ENCODE measurements at regions not wholly inside any gene's neighbourhood (a gene's known extent, or its start where the extent isn't known, plus 50 kb on each side); places are given as distances from the start of the nearest gene placed in this dataset.
"Not testable (repeated sequence)": the region's sequence is repeated elsewhere in the genome, so short reads cannot be mapped to it uniquely, and the experiment has no call there.

DNA sequence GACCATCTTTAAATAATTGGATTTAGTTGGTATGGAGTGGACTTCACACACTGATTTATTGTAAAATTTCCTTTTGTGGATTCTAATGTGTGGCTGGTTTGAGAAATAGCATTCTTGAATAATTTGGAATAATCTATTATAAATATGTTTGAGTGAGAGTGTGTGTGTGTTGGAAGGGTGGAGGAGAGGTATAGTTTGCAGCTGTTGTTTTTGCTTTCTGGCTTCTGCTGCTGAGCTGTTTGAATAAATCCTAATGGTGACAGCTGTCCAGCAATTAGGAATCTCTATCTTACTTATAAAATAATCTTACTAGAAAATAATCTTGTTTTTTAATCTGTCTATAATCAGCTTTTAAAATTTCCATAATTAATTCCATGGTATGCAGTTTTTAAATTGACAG, 1283.0 kb upstream of the CDH2 start:
- no peak for DNase-seq

- DNase-seq: no peak
These were observed 1280.5 kb upstream of the CDH2 start for GRCh38 chr18:29457316-29457889.

DNA sequence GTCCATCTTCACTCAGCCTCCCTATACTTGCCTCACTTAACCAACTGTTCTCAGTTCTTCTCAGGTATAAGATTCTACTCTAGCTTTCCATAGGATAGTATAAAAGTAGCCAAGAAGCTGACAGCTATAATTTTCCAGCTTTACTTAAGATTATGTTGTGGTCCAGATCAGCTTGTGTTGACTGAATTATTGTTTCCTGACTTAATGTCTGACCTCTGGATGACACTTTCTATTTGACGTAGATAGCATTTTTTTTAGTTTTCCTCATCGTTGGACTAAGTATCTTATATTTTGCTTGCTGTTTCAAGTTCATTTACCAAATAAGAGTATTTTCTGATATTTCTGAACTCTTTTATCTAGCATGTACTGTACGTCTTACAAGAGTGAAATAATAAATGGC, 1272.5 kb upstream of the CDH2 start:
- no peak for DNase-seq

DNA sequence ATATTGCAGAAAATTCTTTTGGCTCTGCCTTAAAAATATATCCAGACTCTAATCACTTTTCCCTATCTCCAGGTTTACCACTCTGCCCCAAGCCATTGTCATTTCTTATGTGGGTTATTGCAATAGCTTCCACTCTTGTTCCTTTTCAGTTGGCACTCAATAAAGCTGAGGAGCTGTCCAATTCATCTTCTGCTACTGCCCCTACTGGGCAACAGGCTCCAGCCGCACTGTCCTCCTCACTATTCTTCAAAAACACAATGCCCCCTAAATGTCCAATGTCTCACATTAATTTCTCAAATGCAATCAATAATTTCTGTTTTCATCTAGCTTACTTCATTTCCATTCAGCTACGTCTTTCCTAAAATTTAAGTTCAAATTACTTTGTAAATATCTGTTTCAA, 1262.5 kb upstream of the CDH2 start:
- no peak for DNase-seq

DNA sequence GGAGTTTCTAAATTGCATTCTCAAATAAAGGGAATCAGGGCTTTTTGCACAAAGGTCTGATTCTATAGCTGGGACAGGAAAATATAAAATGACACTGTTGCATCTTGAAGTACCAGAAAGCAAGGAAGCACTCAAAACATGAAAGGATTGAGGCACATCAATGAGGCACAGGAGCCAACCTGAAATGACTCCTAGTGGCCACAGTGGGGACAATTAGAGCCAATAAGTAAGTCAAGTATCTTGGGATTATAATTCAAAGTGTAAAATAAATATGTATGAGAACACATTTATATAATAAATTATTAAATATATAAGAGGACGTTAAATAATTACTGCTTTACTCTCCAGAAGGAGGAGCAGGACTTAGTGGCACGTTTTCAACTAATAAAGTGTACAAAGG, 1259.5 kb upstream of the CDH2 start:
- no peak for DNase-seq

- DNase-seq: no peak
These were observed 1257.7 kb upstream of the CDH2 start for GRCh38 chr18:29434650-29435049.

DNA sequence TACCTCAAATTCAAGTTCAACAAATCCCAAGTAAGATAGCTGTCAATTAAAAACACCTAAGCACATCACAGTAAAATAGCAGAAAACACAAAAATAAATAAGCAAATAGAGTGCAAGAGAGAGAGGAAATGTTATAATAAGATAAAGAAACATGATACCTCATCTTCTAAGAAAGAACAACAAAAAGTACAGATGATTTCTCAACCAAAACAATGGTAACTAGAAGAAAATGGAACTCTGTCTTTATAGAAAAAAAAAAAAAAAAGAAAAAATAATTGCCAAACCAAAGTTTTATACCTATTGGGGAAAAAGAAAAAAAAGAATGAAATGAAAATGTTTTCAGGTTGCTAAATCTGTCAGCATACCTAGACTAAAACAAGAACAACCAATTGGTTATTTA, 1253.5 kb upstream of the CDH2 start:
- DNase-seq: no peak

DNA sequence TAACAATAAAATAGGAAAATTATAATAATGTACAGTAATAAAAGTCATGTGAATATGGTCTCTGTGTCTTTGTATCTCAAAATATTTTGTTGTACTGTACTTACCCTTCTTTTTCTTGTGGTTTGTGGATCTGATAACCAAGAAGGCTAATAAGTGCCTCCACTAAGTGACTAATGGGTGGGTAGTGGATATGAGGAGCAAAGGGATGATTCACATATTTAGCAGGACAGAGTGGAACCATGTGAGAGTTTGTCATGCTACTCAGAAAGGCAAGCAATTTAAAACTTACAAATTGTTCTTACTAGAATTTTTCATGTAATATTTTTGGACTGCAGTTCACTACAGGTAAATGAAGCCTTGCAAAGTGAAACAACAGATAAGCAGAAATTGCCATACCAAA, 1241.2 kb upstream of the CDH2 start:
- no peak for DNase-seq

GRCh38 chr18:29406996-29407395, 1230.1 kb upstream of the CDH2 start:
- DNase-seq: no peak

- no peak for DNase-seq
These were observed 1220.6 kb upstream of the CDH2 start for GRCh38 chr18:29397536-29397935.

DNA sequence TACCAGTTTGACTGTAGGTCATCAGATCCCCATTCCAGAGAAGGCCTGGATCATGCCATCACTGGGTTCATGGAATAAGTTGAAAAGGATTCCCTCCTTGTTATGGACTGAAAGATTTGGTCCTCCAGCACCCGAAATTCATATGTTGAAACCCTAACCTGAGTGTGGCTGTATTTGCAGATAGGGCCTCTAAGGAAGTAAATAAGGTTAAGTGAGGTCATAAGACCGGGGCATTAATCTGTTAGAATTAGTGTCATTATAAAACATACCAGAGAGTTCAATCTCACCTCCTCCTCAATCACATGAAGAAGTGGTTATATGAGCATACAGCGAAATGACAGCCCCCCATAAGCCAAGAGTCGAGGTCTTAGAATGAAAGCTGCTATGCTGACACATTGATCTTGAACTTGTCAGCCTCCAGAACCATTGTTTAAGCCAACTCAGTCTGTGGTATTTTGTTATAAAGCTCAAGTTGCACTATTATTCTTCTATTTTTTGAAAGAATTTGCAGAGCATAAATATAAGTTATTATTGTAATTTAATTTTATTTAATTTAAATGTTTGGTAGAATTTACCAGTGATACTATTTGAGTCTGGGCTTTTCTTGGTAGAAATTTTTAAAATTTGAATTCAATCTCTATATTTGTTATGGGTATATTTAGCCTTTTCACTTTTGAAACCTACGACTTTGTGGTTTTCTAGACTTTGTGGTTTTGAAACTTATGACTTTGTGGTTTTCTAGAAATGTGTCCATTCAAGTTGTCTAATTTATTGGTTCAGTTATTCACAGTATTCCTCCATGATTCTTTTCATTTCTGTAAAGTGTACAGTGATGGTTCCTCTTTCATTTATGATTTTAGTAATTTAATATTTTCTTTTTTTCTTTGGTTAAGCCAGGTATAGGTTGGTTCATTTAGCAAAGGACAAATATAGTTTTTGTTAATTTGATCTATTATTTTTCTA, 1206.7 kb upstream of the CDH2 start:
- no peak for DNase-seq

DNA sequence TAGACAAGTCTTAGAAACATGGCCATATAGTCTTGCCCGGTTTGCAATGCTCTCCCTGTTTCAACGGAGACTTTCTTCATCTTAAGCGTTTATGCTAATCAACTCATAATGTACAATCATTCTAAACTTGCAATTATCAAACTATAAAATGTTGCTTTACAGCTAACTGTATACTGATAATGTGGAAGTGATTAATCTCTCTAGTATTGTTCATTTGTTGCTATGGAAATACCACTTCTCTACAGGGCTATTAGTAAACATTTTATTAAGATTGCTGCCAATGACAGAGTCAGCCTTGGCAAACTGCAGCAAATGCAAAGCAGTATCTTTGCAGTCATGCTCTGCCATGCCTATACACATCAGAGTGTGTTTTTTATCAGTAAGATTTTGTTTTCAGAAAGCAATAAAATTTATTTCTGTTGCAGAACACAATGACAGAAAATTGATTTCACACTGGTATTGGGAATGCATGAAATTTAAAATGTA, 1201.8 kb upstream of the CDH2 start:
- DNase-seq: no peak

GRCh38 chr18:29377346-29377745, 1200.4 kb upstream of the CDH2 start:
- no peak for DNase-seq

- no peak for DNase-seq
These were observed 1196.1 kb upstream of the CDH2 start for GRCh38 chr18:29373000-29373399.

DNA sequence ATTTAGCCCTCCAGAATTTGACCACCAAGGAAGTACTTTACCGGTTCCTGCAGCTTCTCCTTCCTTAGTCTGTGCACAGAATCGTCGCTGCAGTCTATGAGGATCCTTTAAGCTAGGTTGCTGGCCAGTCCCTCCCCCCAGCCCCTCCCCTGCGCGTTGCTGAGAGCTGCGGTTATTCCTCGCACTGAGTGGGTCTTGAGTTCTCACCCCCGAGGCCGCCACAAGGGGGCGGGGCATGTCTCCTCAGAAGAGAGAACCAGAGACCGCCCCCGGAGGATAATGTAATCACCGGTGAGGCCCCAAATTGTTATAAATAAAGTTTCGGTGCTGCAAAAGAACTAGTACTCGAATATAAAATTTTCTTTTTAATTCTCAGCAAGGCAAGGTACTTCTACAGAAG, 1184.9 kb upstream of the CDH2 start:
- DNase-seq: no peak

GRCh38 chr18:29360659-29361058, 1183.7 kb upstream of the CDH2 start:
- DNase-seq: not testable (repeated sequence)

DNA sequence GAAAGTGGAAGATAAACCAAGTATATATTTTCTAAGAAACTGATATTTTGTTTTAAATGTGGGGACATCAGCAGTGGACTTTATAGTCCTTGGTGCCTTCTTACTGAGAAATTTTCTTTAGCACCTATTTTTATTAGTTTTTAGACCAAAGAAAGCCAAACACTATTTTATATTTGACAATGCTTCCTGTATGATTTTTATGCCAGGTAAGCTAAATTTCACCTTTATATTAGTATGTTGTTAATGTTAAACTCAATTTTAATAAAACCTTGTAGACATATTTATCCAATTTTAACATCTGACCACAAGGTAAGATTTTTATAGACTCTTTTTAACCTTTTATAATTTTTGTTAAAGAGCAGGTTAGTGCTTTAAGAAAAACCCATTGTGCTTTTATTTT, 1182.3 kb upstream of the CDH2 start:
- DNase-seq: not testable (repeated sequence)

GRCh38 chr18:29351171-29351570, 1174.2 kb upstream of the CDH2 start:
- no peak for DNase-seq

DNA sequence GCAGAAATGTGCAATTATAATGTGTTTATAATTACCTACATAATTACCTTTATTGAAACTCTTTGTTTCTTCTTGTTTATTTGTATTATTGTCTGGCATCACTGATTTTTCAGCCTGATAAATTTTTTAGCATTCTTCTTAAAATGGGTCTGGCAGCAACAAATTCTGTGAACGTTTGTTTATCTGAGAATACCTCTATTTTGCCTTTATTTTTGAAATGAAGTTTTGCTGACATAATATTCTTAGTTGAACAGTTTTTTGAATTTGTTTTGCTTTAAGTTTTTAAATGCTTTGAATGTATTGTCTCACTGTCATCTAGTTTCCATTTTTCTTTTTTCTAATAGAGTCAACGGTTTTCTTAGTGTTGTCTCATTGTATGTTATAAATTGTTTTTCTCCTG, 1152.0 kb upstream of the CDH2 start:
- no peak for DNase-seq

DNA sequence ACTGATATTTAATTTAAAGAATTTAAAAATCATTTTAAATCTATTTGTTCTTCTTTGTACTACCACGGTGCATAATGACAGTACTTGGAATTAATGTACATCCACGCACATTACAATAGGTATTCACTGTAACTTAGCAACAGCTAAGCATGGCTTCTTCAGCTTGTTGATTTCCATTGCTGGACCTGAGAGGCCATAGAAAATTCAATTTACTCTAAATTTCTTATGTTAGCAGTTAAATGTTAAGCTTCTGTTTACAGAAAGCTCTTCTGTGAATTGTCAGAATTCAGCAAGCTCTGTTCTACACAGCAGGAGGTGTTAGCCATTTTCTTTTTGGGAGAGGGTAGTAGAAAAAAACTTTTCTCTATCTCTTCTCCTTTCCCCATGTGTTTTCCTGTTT, 1149.3 kb upstream of the CDH2 start:
- no peak for DNase-seq

GRCh38 chr18:29321561-29321960, 1144.6 kb upstream of the CDH2 start:
- DNase-seq: no peak

GRCh38 chr18:29313312-29313711, 1136.4 kb upstream of the CDH2 start:
- no peak for DNase-seq

DNA sequence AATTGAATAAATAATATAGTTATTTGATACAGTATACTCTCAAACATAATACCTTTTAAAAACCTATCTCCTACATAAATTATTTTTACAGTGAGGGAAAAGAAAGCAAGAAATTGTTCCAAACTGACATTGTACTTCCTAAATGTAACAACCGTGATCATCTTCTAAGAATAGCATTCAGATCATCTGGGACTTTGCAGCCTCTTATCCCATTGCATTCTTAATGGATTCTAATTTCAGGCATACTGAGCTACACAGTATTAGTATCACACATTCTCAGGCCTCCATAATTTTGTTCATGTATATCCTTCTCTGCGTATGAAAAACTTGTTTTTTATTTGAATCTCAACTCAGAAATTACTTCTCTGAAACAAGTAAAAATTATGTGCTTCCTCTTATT, 1134.7 kb upstream of the CDH2 start:
- no peak for DNase-seq

DNA sequence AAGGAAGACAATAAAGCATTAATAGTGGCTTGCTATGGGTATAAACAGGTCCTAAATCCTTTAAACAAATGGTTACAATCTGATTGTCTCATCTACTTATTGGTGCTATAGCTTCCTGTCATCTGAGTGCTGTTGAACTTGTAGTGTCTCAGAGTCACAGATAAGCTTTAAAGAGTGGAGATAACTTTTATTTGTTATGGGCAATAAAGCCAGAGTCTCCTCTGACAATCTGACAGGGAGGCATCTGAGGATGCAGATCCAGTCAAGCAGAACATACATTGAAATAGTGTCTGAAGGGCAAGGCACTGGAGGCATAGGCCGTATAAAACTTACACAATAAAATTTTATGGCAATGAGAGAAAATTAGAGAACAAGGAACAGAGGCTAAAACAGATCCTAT, 1132.4 kb upstream of the CDH2 start:
- DNase-seq: no peak
